ENCODE measurements at regions not wholly inside any gene's neighbourhood (a gene's known extent, or its start where the extent isn't known, plus 50 kb on each side); places are given as distances from the start of the nearest gene placed in this dataset.

DNA sequence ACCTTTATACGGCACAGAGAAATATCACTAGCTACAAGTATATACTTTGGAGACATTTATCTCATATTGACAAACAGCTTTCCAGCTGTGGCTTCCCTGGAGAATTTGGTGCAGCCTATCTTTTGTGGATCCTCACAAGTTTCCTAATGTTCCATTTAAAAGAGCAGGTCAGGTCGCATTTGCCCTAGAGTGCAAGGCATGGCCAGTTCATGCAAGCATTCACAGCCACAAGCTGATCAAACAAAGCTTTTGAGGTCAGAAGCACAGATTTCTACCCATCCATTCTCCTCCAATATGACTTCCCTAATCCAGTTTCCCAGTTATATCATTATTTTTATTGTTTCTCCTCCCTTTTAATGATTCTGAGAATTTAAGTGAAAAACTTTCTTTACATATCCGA is 1008.4 kb upstream of the AGA start:
- DNase-seq (no peak), ATAC-seq (ENCODE audit: insufficient read depth, low FRiP score) (no peak)
- 86 to 90% methylated on average over 3 of the region's 3 CpGs for WGBS, 2 donors
- TF ChIP-seq, protein P1, sequence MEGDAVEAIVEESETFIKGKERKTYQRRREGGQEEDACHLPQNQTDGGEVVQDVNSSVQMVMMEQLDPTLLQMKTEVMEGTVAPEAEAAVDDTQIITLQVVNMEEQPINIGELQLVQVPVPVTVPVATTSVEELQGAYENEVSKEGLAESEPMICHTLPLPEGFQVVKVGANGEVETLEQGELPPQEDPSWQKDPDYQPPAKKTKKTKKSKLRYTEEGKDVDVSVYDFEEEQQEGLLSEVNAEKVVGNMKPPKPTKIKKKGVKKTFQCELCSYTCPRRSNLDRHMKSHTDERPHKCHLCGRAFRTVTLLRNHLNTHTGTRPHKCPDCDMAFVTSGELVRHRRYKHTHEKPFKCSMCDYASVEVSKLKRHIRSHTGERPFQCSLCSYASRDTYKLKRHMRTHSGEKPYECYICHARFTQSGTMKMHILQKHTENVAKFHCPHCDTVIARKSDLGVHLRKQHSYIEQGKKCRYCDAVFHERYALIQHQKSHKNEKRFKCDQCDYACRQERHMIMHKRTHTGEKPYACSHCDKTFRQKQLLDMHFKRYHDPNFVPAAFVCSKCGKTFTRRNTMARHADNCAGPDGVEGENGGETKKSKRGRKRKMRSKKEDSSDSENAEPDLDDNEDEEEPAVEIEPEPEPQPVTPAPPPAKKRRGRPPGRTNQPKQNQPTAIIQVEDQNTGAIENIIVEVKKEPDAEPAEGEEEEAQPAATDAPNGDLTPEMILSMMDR (IDR thresholded peaks at IDR 0.05; ENCODE audit: control extremely low read depth, extremely low read depth), result no peak
- no peaks in the 10 kb centered on the region for H3K27me3 ChIP-seq (ENCODE audit: control insufficient read depth in 3 of 3, insufficient read depth in 3 of 3, low read length in 2 of 3)
- no peaks in the 10 kb centered on the region for H3K4me1 ChIP-seq (ENCODE audit: control insufficient read depth in 5 of 5, insufficient read depth in 5 of 5, low read length in 5 of 5)
- no peak overlapping the region for H3K27ac ChIP-seq (ENCODE audit: low read depth in 1 of 2, low read length in 1 of 2)
- H3K4me3 ChIP-seq, result no peak overlapping the region
- H3K9ac ChIP-seq (ENCODE audit: insufficient read depth in 1 of 2, low read length in 2 of 2), result no peak overlapping the region
- H3K9me3 ChIP-seq (ENCODE audit: control insufficient read depth in 4 of 4, insufficient read depth in 3 of 4, low read length in 3 of 4), result peaks cover 0 to 4% (median 0%) of the 10 kb centered on the region in 4 donors
- H3K36me3 ChIP-seq (ENCODE audit: control insufficient read depth in 4 of 4, insufficient read depth in 4 of 4, low read length in 4 of 4), result no peaks in the 10 kb centered on the region

DNA sequence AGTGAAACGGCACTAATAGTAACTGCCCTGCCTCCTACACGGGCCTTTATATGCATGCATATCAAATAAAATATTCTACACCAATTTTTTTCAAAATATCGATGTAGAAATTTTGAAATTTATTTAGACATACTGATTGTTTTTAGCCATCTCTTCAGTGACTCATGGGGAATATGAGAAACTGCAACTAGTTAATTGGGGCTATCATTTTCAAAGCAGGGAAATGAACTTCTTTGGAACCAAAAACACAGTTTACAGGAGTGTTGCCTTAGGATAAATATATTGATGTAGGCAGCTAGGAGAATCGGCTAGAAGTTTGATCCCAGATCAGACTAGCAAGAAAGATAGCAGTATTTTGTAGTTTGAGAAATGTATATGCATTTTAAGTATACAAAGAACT is 1010.8 kb upstream of the AGA start:
- Histone ChIP-seq H3K36me3 (ENCODE audit: control insufficient read depth in 4 of 4, insufficient read depth in 4 of 4, low read length in 4 of 4) (no peaks in the 10 kb centered on the region), H3K9me3 (ENCODE audit: control insufficient read depth in 4 of 4, insufficient read depth in 3 of 4, low read length in 3 of 4) (peaks cover 0 to 4% (median 0%) of the 10 kb centered on the region in 4 donors), H3K27ac (ENCODE audit: low read depth in 1 of 2, low read length in 1 of 2) (no peak overlapping the region), H3K4me1 (ENCODE audit: control insufficient read depth in 5 of 5, insufficient read depth in 5 of 5, low read length in 5 of 5) (no peaks in the 10 kb centered on the region), H3K27me3 (ENCODE audit: control insufficient read depth in 3 of 3, insufficient read depth in 3 of 3, low read length in 2 of 3) (no peaks in the 10 kb centered on the region), H3K4me3 (no peak overlapping the region), H3K9ac (ENCODE audit: insufficient read depth in 1 of 2, low read length in 2 of 2) (no peak overlapping the region)
- TF ChIP-seq, protein P1 (IDR thresholded peaks at IDR 0.05; ENCODE audit: control extremely low read depth, extremely low read depth), result no peak
- 83 to 85% methylated on average over 4 of the region's 4 CpGs for WGBS, 2 donors
- ATAC-seq (ENCODE audit: insufficient read depth, low FRiP score) (no peak), DNase-seq (no peak)

DNA sequence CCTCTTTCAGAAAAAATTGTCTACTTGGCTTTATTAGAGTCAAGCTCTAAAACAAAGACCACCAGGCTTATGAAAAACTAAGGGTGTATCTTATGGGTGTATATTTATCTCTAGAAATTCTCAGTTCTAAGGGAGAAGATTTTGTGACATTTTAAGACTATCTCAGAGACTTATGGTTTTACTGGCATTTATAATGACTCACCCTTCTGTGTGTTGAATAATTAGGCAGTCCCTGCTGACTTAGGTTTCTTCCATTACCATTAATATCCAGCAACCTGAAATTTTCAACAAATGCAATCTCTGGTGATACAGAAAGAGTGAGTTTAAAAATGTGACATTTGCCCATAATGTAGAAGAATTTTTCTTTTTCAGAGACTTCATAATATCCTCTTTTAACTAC is 1015.0 kb upstream of the AGA start:
- no peaks in the 10 kb centered on the region for H3K27me3 ChIP-seq (ENCODE audit: control insufficient read depth in 3 of 3, insufficient read depth in 3 of 3, low read length in 2 of 3)

DNA sequence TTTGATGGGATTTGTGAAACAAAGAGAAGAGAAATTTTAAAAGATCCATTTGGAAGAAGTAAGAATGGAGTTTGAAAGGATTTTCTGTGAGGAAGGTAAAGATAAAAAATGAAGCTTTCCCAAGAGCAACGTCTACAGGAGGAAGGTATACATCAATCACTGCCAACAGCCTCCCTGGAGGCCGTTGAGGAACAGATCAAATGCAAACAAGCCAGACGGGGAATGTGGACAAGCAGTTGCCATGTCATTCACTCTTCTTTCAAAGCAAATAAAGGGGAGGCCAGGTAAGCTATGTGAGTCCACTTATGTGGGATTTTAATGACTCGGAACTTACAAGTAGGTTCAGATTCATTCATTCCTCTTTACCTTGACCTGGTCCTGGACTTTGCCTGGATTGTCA is 1020.5 kb upstream of the AGA start:
- TF ChIP-seq, protein P1 (IDR thresholded peaks at IDR 0.05; ENCODE audit: control extremely low read depth, extremely low read depth), result no peak
- no peak overlapping the region for H3K27ac ChIP-seq (ENCODE audit: low read depth in 1 of 2, low read length in 1 of 2)
- H3K36me3 ChIP-seq (ENCODE audit: control insufficient read depth in 4 of 4, insufficient read depth in 4 of 4, low read length in 4 of 4), result no peaks in the 10 kb centered on the region
- H3K4me3 ChIP-seq, result no peak overlapping the region
- DNase-seq (no peak), ATAC-seq (ENCODE audit: insufficient read depth, low FRiP score) (no peak)
- no peak overlapping the region for H3K9ac ChIP-seq (ENCODE audit: insufficient read depth in 1 of 2, low read length in 2 of 2)
- no peaks in the 10 kb centered on the region for H3K27me3 ChIP-seq (ENCODE audit: control insufficient read depth in 3 of 3, insufficient read depth in 3 of 3, low read length in 2 of 3)
- no peaks in the 10 kb centered on the region for H3K9me3 ChIP-seq (ENCODE audit: control insufficient read depth in 4 of 4, insufficient read depth in 3 of 4, low read length in 3 of 4)
- H3K4me1 ChIP-seq (ENCODE audit: control insufficient read depth in 5 of 5, insufficient read depth in 5 of 5, low read length in 5 of 5), result no peaks in the 10 kb centered on the region
- WGBS, 2 donors, result 36 to 44% methylated on average over 4 of the region's 4 CpGs

More for the DNA sequence above, 1015.0 kb upstream of the AGA start:
- ATAC-seq (ENCODE audit: insufficient read depth, low FRiP score) (no peak), DNase-seq (no peak)
- Histone ChIP-seq H3K27ac (ENCODE audit: low read depth in 1 of 2, low read length in 1 of 2) (no peak overlapping the region), H3K4me1 (ENCODE audit: control insufficient read depth in 5 of 5, insufficient read depth in 5 of 5, low read length in 5 of 5) (no peaks in the 10 kb centered on the region), H3K9ac (ENCODE audit: insufficient read depth in 1 of 2, low read length in 2 of 2) (no peak overlapping the region), H3K9me3 (ENCODE audit: control insufficient read depth in 4 of 4, insufficient read depth in 3 of 4, low read length in 3 of 4) (peaks cover 0 to 4% (median 0%) of the 10 kb centered on the region in 4 donors), H3K4me3 (no peak overlapping the region), H3K36me3 (ENCODE audit: control insufficient read depth in 4 of 4, insufficient read depth in 4 of 4, low read length in 4 of 4) (no peaks in the 10 kb centered on the region)
- TF ChIP-seq, protein P1 (IDR thresholded peaks at IDR 0.05; ENCODE audit: control extremely low read depth, extremely low read depth), result no peak
